NT2/D1 (cell line): ENCODE measurements at regions not wholly inside any gene's neighbourhood (a gene's known extent, or its start where the extent isn't known, plus 50 kb on each side); places are given as distances from the start of the nearest gene placed in this dataset.

Experiments used
- SUZ12 ChIP-seq: IDR thresholded peaks from 2 replicates; pipeline ENCODE4 v1.6.1; 2011; ENCODE audit not compliant: insufficient read length, insufficient read depth; ENCODE audit errors: extremely low read depth
- YY1 ChIP-seq: IDR thresholded peaks from 2 replicates; pipeline ENCODE4 v1.6.1; 2011; ENCODE audit not compliant: insufficient read length, insufficient read depth
- ZNF274 ChIP-seq: IDR thresholded peaks from 2 replicates; pipeline ENCODE4 v1.6.1; 2011; ENCODE audit warnings: mild to moderate bottlenecking, low read depth, low read length

- no peak for TF ChIP-seq SUZ12
- TF ChIP-seq ZNF274, result no peak
- TF ChIP-seq YY1, result no peak
Observed at GRCh38 chr2:122635686-122636085, 880.2 kb downstream of the TSN start.
